Activated CD8-positive, alpha-beta T cell treated with anti-CD3 and anti-CD28 coated beads, Interleukin-2, amount 10 ng/mL, durations not matched to agents 7 days and 5 days (primary cell): ENCODE measurements at regions not wholly inside any gene's neighbourhood (a gene's known extent, or its start where the extent isn't known, plus 50 kb on each side); places are given as distances from the start of the nearest gene placed in this dataset.

ENCODE experiments used
- ATAC-seq: fragments of 150-1000 bp; cut with Tn5 transposase; one replicate; pipeline ENCODE4 v1.10.0; 2021; ENCODE audit warnings: moderate library complexity
- CTCF ChIA-PET: fragments of 350-600 bp; sonication (Branson Sonifier 250); formaldehyde crosslinking; loops from one replicate; lab custom pipeline; 2021; ENCODE audit warnings: antibody characterized with exemption; lab: Charles Lee
- POLR2A ChIA-PET: fragments of 350-600 bp; sonication (Branson Sonifier 250); formaldehyde crosslinking; loops from one replicate; lab custom pipeline; 2021; ENCODE audit warnings: antibody characterized with exemption; lab: Charles Lee
- DNase-seq: peaks from one replicate; pipeline ENCODE4 v3.0.0-alpha.2; 2020
- H3K27ac Mint-ChIP-seq: one replicate; pipeline ENCODE4 v1.8.0; 2021; ENCODE audit warnings: mild to moderate bottlenecking, mixed read lengths
- H3K27me3 Mint-ChIP-seq: one replicate; pipeline ENCODE4 v1.8.0; 2021; ENCODE audit warnings: low read depth, mixed read lengths
- H3K36me3 Mint-ChIP-seq: one replicate; pipeline ENCODE4 v1.8.0; 2021; ENCODE audit warnings: low read depth, mixed read lengths
- H3K4me1 Mint-ChIP-seq: one replicate; pipeline ENCODE4 v1.8.0; 2021; ENCODE audit warnings: low read depth, mixed read lengths
- H3K4me3 Mint-ChIP-seq: one replicate; pipeline ENCODE4 v1.8.0; 2021; ENCODE audit warnings: mild to moderate bottlenecking, mixed read lengths
- H3K9me3 Mint-ChIP-seq: one replicate; pipeline ENCODE4 v1.8.0; 2022; ENCODE audit warnings: mixed read lengths; ENCODE audit not compliant: insufficient read depth

GRCh38 chr7:24035366-24036032 lies 248.5 kb upstream of the NPY start:
- H3K4me3 Mint-ChIP-seq, result no peak overlapping the region
- no peak for ATAC-seq
- no peaks in the 10 kb centered on the region for H3K27me3 Mint-ChIP-seq
- H3K36me3 Mint-ChIP-seq, result no peaks in the 10 kb centered on the region
- H3K27ac Mint-ChIP-seq, result no peak overlapping the region
- H3K4me1 Mint-ChIP-seq, result peaks cover 4% of the 10 kb centered on the region
- DNase-seq, result no peak
- CTCF ChIA-PET, result no interaction called here
- H3K9me3 Mint-ChIP-seq, result no peaks in the 10 kb centered on the region
- POLR2A ChIA-PET, result no interaction called here

GRCh38 chr7:24036033-24036412 lies 248.0 kb upstream of the NPY start:
- Mint-ChIP-seq H3K4me1 (peaks cover 4% of the 10 kb centered on the region), H3K27me3 (no peaks in the 10 kb centered on the region), H3K36me3 (no peaks in the 10 kb centered on the region), H3K27ac (no peak overlapping the region), H3K9me3 (no peaks in the 10 kb centered on the region), H3K4me3 (no peak overlapping the region)
- CTCF ChIA-PET, result no interaction called here
- no peak for DNase-seq
- ATAC-seq, result no peak
- POLR2A ChIA-PET, result interaction anchor here (0.8 kb wide), 1 partner anchor 1492 kb away, joined by 3 read pairs; no protein-coding TSS in a partner anchor

GRCh38 chr7:24038993-24039392 lies 245.0 kb upstream of the NPY start:
- Mint-ChIP-seq H3K27me3 (peaks cover 1% of the 10 kb centered on the region), H3K27ac (no peak overlapping the region), H3K36me3 (no peaks in the 10 kb centered on the region), H3K4me1 (peaks cover 4% of the 10 kb centered on the region), H3K4me3 (no peak overlapping the region), H3K9me3 (no peaks in the 10 kb centered on the region)
- ChIA-PET CTCF (no interaction called here), POLR2A (interaction anchor here (0.6 kb wide), 1 partner anchor 43 kb away, joined by 3 read pairs; no protein-coding TSS in a partner anchor)
- no peak for DNase-seq
- no peak for ATAC-seq

GRCh38 chr7:24039991-24040624 lies 243.9 kb upstream of the NPY start:
- peaks cover 4% of the 10 kb centered on the region for H3K4me1 Mint-ChIP-seq

GRCh38 chr7:24042028-24042427 lies 242.0 kb upstream of the NPY start:
- H3K36me3 Mint-ChIP-seq, result no peaks in the 10 kb centered on the region
- CTCF ChIA-PET, result no interaction called here
- POLR2A ChIA-PET, result no interaction called here
- DNase-seq, result no peak
- no peak for ATAC-seq
- H3K27me3 Mint-ChIP-seq, result peaks cover 1% of the 10 kb centered on the region
- H3K4me1 Mint-ChIP-seq, result no peaks in the 10 kb centered on the region
- H3K4me3 Mint-ChIP-seq, result no peak overlapping the region
- no peaks in the 10 kb centered on the region for H3K9me3 Mint-ChIP-seq
- H3K27ac Mint-ChIP-seq, result no peak overlapping the region

More at GRCh38 chr7:24039991-24040624, 243.9 kb upstream of the NPY start:
- DNase-seq (no peak), ATAC-seq (no peak)
- Mint-ChIP-seq H3K27me3 (peaks cover 1% of the 10 kb centered on the region), H3K27ac (no peak overlapping the region), H3K9me3 (no peaks in the 10 kb centered on the region), H3K36me3 (no peaks in the 10 kb centered on the region), H3K4me3 (no peak overlapping the region)
- ChIA-PET POLR2A (no interaction called here), CTCF (interaction anchor here (1.1 kb wide), 1 partner anchor 14 kb away, joined by 3 read pairs; no protein-coding TSS in a partner anchor)

- POLR2A ChIA-PET, result no interaction called here
- peaks cover 15% of the 10 kb centered on the region for H3K27me3 Mint-ChIP-seq
- CTCF ChIA-PET, result no interaction called here
- no peaks in the 10 kb centered on the region for H3K36me3 Mint-ChIP-seq
- H3K9me3 Mint-ChIP-seq, result no peaks in the 10 kb centered on the region
- DNase-seq (no peak), ATAC-seq (no peak)
- no peaks in the 10 kb centered on the region for H3K4me1 Mint-ChIP-seq
- H3K4me3 Mint-ChIP-seq, result no peak overlapping the region
- no peak overlapping the region for H3K27ac Mint-ChIP-seq
Measured at GRCh38 chr7:24049296-24049695, 234.7 kb upstream of the NPY start.

- ChIA-PET POLR2A (no interaction called here), CTCF (no interaction called here)
- H3K27me3 Mint-ChIP-seq, result peaks cover 24% of the 10 kb centered on the region
- no peaks in the 10 kb centered on the region for H3K9me3 Mint-ChIP-seq
- DNase-seq, result no peak
- no peaks in the 10 kb centered on the region for H3K4me1 Mint-ChIP-seq
- H3K4me3 Mint-ChIP-seq, result no peak overlapping the region
- no peaks in the 10 kb centered on the region for H3K36me3 Mint-ChIP-seq
- no peak overlapping the region for H3K27ac Mint-ChIP-seq
- ATAC-seq, result no peak
Measured at GRCh38 chr7:24050991-24051560, 232.9 kb upstream of the NPY start.

GRCh38 chr7:24051651-24052050 lies 232.3 kb upstream of the NPY start:
- Mint-ChIP-seq H3K27me3 (peaks cover 24% of the 10 kb centered on the region), H3K36me3 (no peaks in the 10 kb centered on the region), H3K4me1 (no peaks in the 10 kb centered on the region), H3K9me3 (no peaks in the 10 kb centered on the region), H3K4me3 (no peak overlapping the region), H3K27ac (no peak overlapping the region)
- POLR2A ChIA-PET, result no interaction called here
- DNase-seq (no peak), ATAC-seq (no peak)
- CTCF ChIA-PET, result no interaction called here

- ATAC-seq, result no peak
- Mint-ChIP-seq H3K4me1 (no peaks in the 10 kb centered on the region), H3K4me3 (no peak overlapping the region), H3K27ac (no peak overlapping the region), H3K27me3 (peaks cover 22% of the 10 kb centered on the region), H3K9me3 (no peaks in the 10 kb centered on the region), H3K36me3 (no peaks in the 10 kb centered on the region)
- DNase-seq, result no peak
- POLR2A ChIA-PET, result no interaction called here
- CTCF ChIA-PET, result no interaction called here
Measured at GRCh38 chr7:24052572-24053260, 231.3 kb upstream of the NPY start.

- POLR2A ChIA-PET, result no interaction called here
- no peaks in the 10 kb centered on the region for H3K4me1 Mint-ChIP-seq
- no peak overlapping the region for H3K27ac Mint-ChIP-seq
- H3K4me3 Mint-ChIP-seq, result no peak overlapping the region
- H3K36me3 Mint-ChIP-seq, result no peaks in the 10 kb centered on the region
- peaks cover 21% of the 10 kb centered on the region for H3K27me3 Mint-ChIP-seq
- DNase-seq, result no peak
- CTCF ChIA-PET, result interaction anchor here (0.7 kb wide), 1 partner anchor 14 kb away, joined by 3 read pairs; no protein-coding TSS in a partner anchor
- no peaks in the 10 kb centered on the region for H3K9me3 Mint-ChIP-seq
- no peak for ATAC-seq
Measured at GRCh38 chr7:24054236-24054635, 229.8 kb upstream of the NPY start.

GRCh38 chr7:24057243-24057642 lies 226.7 kb upstream of the NPY start:
- no peak for DNase-seq
- Mint-ChIP-seq H3K27ac (no peak overlapping the region), H3K27me3 (peaks cover 20% of the 10 kb centered on the region), H3K4me1 (no peaks in the 10 kb centered on the region), H3K4me3 (no peak overlapping the region), H3K36me3 (no peaks in the 10 kb centered on the region), H3K9me3 (no peaks in the 10 kb centered on the region)
- ChIA-PET POLR2A (no interaction called here), CTCF (no interaction called here)
- no peak for ATAC-seq

- H3K4me3 Mint-ChIP-seq, result no peak overlapping the region
- H3K27ac Mint-ChIP-seq, result no peak overlapping the region
- POLR2A ChIA-PET, result no interaction called here
- no peaks in the 10 kb centered on the region for H3K9me3 Mint-ChIP-seq
- H3K27me3 Mint-ChIP-seq, result peaks cover 13% of the 10 kb centered on the region
- H3K4me1 Mint-ChIP-seq, result no peaks in the 10 kb centered on the region
- DNase-seq, result no peak
- CTCF ChIA-PET, result no interaction called here
- ATAC-seq, result no peak
- H3K36me3 Mint-ChIP-seq, result no peaks in the 10 kb centered on the region
Measured at GRCh38 chr7:24058953-24059352, 225.0 kb upstream of the NPY start.
